Activated CD8-positive, alpha-beta T cell treated with anti-CD3 and anti-CD28 coated beads for 36 hours (primary cell): ENCODE measurements at regions not wholly inside any gene's neighbourhood (a gene's known extent, or its start where the extent isn't known, plus 50 kb on each side); places are given as distances from the start of the nearest gene placed in this dataset.

Source experiments
- ATAC-seq: fragments of 200-7000 bp; cut with Tn5 transposase; one replicate; pipeline ENCODE4 v1.10.0; 2021; ENCODE audit warnings: mild to moderate bottlenecking, moderate library complexity
- CTCF ChIA-PET: fragments of 350-600 bp; sonication (Branson Sonifier 250); formaldehyde crosslinking; loops from one replicate; lab custom pipeline; 2021; ENCODE audit warnings: antibody characterized with exemption; lab: Charles Lee
- POLR2A ChIA-PET: fragments of 350-600 bp; sonication (Branson Sonifier 250); formaldehyde crosslinking; loops from one replicate; lab custom pipeline; 2021; ENCODE audit warnings: antibody characterized with exemption; lab: Charles Lee
- DNase-seq: peaks from one replicate; pipeline ENCODE4 v3.0.0-alpha.2; 2020
- H3K27ac Mint-ChIP-seq: one replicate; pipeline ENCODE4 v1.8.0; 2021; ENCODE audit warnings: mild to moderate bottlenecking, mixed read lengths
- H3K27me3 Mint-ChIP-seq: one replicate; pipeline ENCODE4 v1.8.0; 2021; ENCODE audit warnings: mixed read lengths
- H3K36me3 Mint-ChIP-seq: one replicate; pipeline ENCODE4 v1.8.0; 2021; ENCODE audit warnings: low read depth, mixed read lengths
- H3K4me1 Mint-ChIP-seq: one replicate; pipeline ENCODE4 v1.8.0; 2021; ENCODE audit warnings: low read depth, mixed read lengths
- H3K4me3 Mint-ChIP-seq: one replicate; pipeline ENCODE4 v1.8.0; 2021; ENCODE audit warnings: mild to moderate bottlenecking, moderate library complexity, mixed read lengths
- H3K9me3 Mint-ChIP-seq: one replicate; pipeline ENCODE4 v1.8.0; 2021; ENCODE audit warnings: mixed read lengths
- intact Hi-C: fragments of 100-400 bp; cut with micrococcal nuclease; formaldehyde crosslinking; loops from one replicate; pipeline ENCODE4 v1.10.0; 2022
- TF ChIP-seq, protein P1 (sequence below): fragments of 200-600 bp; IDR thresholded peaks from one replicate; pipeline ENCODE4 v1.8.0; 2022; ENCODE audit warnings: antibody characterized with exemption, mild to moderate bottlenecking

DNA sequence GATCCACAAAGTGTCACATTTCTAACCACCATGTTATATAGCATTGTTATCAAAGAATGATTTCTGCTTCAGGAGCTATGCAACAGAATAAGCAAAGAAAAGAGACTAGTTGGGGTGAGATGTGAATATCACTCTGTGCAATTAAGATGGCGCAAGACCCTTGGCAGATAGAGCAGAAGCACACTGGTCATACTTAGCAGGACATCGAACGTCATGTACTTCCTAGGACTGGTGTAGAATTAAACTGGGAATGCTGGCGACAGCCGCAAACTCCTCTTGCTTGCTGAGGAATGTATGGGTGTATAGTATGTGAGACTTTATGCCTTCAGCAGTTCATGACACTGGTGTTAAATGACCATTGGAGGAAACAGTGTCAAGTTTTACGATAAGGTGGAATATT, 207.0 kb downstream of the LRRC70 start:
- TF ChIP-seq, protein P1, sequence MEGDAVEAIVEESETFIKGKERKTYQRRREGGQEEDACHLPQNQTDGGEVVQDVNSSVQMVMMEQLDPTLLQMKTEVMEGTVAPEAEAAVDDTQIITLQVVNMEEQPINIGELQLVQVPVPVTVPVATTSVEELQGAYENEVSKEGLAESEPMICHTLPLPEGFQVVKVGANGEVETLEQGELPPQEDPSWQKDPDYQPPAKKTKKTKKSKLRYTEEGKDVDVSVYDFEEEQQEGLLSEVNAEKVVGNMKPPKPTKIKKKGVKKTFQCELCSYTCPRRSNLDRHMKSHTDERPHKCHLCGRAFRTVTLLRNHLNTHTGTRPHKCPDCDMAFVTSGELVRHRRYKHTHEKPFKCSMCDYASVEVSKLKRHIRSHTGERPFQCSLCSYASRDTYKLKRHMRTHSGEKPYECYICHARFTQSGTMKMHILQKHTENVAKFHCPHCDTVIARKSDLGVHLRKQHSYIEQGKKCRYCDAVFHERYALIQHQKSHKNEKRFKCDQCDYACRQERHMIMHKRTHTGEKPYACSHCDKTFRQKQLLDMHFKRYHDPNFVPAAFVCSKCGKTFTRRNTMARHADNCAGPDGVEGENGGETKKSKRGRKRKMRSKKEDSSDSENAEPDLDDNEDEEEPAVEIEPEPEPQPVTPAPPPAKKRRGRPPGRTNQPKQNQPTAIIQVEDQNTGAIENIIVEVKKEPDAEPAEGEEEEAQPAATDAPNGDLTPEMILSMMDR, result no peak

GRCh38 chr5:62783374-62784057, 204.9 kb downstream of the LRRC70 start:
- Mint-ChIP-seq H3K36me3 (no peaks in the 10 kb centered on the region), H3K4me1 (peaks cover 7% of the 10 kb centered on the region), H3K27me3 (no peaks in the 10 kb centered on the region), H3K27ac (no peak overlapping the region), H3K9me3 (no peaks in the 10 kb centered on the region), H3K4me3 (no peak overlapping the region)
- ChIA-PET POLR2A (no interaction called here), CTCF (interaction anchor here (1.5 kb wide), 1 partner anchor 323 kb away, joined by 3 read pairs; no protein-coding TSS in a partner anchor)
- ATAC-seq (no peak), DNase-seq (no peak)
- intact Hi-C loops, result no loop called here
- TF ChIP-seq, protein P1, result no peak

More for the DNA sequence above, 207.0 kb downstream of the LRRC70 start:
- Mint-ChIP-seq H3K27ac (no peak overlapping the region), H3K27me3 (peaks cover 4% of the 10 kb centered on the region), H3K4me1 (peaks cover 7% of the 10 kb centered on the region), H3K9me3 (no peaks in the 10 kb centered on the region), H3K36me3 (no peaks in the 10 kb centered on the region), H3K4me3 (no peak overlapping the region)
- no peak for ATAC-seq
- POLR2A ChIA-PET, result no interaction called here
- DNase-seq, result no peak
- CTCF ChIA-PET, result no interaction called here
- intact Hi-C loops, result no loop called here

- Mint-ChIP-seq H3K9me3 (no peaks in the 10 kb centered on the region), H3K4me1 (peaks cover 7% of the 10 kb centered on the region), H3K27ac (no peak overlapping the region), H3K27me3 (no peaks in the 10 kb centered on the region), H3K36me3 (no peaks in the 10 kb centered on the region), H3K4me3 (no peak overlapping the region)
- intact Hi-C loops, result no loop called here
- DNase-seq (no peak), ATAC-seq (no peak)
- ChIA-PET CTCF (interaction anchor here (2.4 kb wide), 1 partner anchor 321 kb away, joined by 19 read pairs; no protein-coding TSS in a partner anchor), POLR2A (no interaction called here)
- TF ChIP-seq, protein P1, result no peak
Measured at GRCh38 chr5:62780888-62781287, 202.3 kb downstream of the LRRC70 start.

GRCh38 chr5:62780230-62780629, 201.6 kb downstream of the LRRC70 start:
- Mint-ChIP-seq H3K9me3 (no peaks in the 10 kb centered on the region), H3K27me3 (no peaks in the 10 kb centered on the region), H3K27ac (no peak overlapping the region), H3K4me3 (no peak overlapping the region), H3K4me1 (peaks cover 7% of the 10 kb centered on the region), H3K36me3 (no peaks in the 10 kb centered on the region)
- CTCF ChIA-PET, result interaction anchor here (2.4 kb wide), 1 partner anchor 321 kb away, joined by 19 read pairs; no protein-coding TSS in a partner anchor
- TF ChIP-seq, protein P1, result no peak
- no peak for ATAC-seq
- intact Hi-C loops, result no loop called here
- DNase-seq, result no peak
- POLR2A ChIA-PET, result no interaction called here

GRCh38 chr5:62779010-62779422, 200.4 kb downstream of the LRRC70 start:
- Mint-ChIP-seq H3K9me3 (no peaks in the 10 kb centered on the region), H3K27ac (no peak overlapping the region)

More at GRCh38 chr5:62779010-62779422, 200.4 kb downstream of the LRRC70 start:
- Mint-ChIP-seq H3K27me3 (no peaks in the 10 kb centered on the region), H3K4me3 (no peak overlapping the region), H3K36me3 (no peaks in the 10 kb centered on the region), H3K4me1 (peaks cover 6% of the 10 kb centered on the region)
- ATAC-seq (no peak), DNase-seq (no peak)
- TF ChIP-seq, protein P1, result peak; percentile 82
- POLR2A ChIA-PET, result no interaction called here
- intact Hi-C loops, result loop anchor here (5.0 kb wide), 1 partner anchor 317 kb away; no protein-coding TSS in a partner anchor
- CTCF ChIA-PET, result interaction anchor here (0.7 to 2.4 kb wide), 11 partner anchors 15 to 343 kb away, joined by 3 to 19 read pairs (median 3); no protein-coding TSS in a partner anchor
